ENCODE measurements at regions not wholly inside any gene's neighbourhood (a gene's known extent, or its start where the extent isn't known, plus 50 kb on each side); places are given as distances from the start of the nearest gene placed in this dataset.

DNA sequence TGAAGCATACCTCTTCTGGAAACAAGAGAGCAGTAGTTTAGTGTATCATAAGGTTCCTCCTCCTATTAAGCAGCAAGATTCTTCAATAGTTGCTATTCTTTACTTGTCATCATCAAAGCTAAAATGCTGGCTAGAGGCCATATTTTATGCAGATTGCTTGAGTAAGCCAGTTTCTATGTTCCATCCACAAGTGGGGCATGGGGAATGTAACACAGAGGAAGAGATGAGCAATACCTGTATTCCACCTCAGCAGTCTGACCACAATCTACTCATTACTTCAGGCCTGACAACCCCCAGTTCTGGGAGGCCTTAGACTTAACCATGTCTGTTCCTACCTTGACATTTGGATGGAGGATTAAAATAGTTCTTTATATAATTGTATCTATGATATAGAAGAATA, 423.6 kb downstream of the BTG1 start:
- CTCF ChIA-PET, result no interaction called here

DNA sequence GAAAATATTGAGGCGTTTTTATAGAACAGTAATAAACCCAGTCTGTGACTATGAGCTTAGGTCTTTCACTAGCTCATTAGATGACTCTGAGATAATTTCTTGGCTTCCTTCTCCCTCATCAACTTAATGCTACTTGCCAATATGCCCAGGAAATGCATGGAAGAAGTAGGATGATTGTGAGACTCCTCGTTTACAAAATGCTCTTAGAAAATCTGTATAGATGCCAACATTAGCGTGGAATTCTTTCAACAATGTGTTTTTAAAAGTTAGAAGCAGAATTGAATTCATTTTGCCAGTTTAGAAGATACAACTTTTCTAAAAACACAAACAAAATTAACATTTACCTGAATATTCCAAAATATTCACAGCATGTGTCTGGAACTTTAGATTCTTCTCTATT, 424.6 kb downstream of the BTG1 start:
- H3K36me3 ChIP-seq (ENCODE audit: insufficient read depth, low read length, poor library complexity, severe bottlenecking), result no peaks in the 10 kb centered on the region
- no peaks in the 10 kb centered on the region for H3K9me3 ChIP-seq (ENCODE audit: low read depth, low read length, poor library complexity, severe bottlenecking)
- H3K4me1 ChIP-seq (ENCODE audit: insufficient read depth, low read length, poor library complexity, severe bottlenecking), result no peaks in the 10 kb centered on the region
- intact Hi-C loops (cut with micrococcal nuclease; ENCODE audit: unreplicated experiment), result no loop called here
- ChIA-PET POLR2A (ENCODE audit: low non-redundant PET) (no interaction called here), CTCF (no interaction called here)
- DNase-seq (ENCODE audit: low spot score), result no peak
- no peaks in the 10 kb centered on the region for H3K27me3 ChIP-seq (replicated peaks; ENCODE audit: insufficient read depth, low read depth, low read length, poor library complexity)
- no TSS peak for BruUV-seq (replicated peaks)
- H3K4me3 ChIP-seq (ENCODE audit: low read depth, low read length, poor library complexity, severe bottlenecking), result no peak overlapping the region
- TF ChIP-seq, protein P1, sequence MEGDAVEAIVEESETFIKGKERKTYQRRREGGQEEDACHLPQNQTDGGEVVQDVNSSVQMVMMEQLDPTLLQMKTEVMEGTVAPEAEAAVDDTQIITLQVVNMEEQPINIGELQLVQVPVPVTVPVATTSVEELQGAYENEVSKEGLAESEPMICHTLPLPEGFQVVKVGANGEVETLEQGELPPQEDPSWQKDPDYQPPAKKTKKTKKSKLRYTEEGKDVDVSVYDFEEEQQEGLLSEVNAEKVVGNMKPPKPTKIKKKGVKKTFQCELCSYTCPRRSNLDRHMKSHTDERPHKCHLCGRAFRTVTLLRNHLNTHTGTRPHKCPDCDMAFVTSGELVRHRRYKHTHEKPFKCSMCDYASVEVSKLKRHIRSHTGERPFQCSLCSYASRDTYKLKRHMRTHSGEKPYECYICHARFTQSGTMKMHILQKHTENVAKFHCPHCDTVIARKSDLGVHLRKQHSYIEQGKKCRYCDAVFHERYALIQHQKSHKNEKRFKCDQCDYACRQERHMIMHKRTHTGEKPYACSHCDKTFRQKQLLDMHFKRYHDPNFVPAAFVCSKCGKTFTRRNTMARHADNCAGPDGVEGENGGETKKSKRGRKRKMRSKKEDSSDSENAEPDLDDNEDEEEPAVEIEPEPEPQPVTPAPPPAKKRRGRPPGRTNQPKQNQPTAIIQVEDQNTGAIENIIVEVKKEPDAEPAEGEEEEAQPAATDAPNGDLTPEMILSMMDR (conservative IDR thresholded peaks at IDR 0.05; ENCODE audit: low read depth, low read length), result no peak
- no peak for TF ChIP-seq EZH2 (IDR thresholded peaks at IDR 0.05; ENCODE audit: borderline replicate concordance, low read depth, low read length, poor library complexity, severe bottlenecking)
- no peak overlapping the region for H3K27ac ChIP-seq (ENCODE audit: low read depth, low read length, poor library complexity, severe bottlenecking)

More for the DNA sequence above, 423.6 kb downstream of the BTG1 start:
- TF ChIP-seq EZH2 (IDR thresholded peaks at IDR 0.05; ENCODE audit: borderline replicate concordance, low read depth, low read length, poor library complexity, severe bottlenecking), result no peak
- TF ChIP-seq, protein P1 (conservative IDR thresholded peaks at IDR 0.05; ENCODE audit: low read depth, low read length), result no peak
- Histone ChIP-seq H3K36me3 (ENCODE audit: insufficient read depth, low read length, poor library complexity, severe bottlenecking) (no peaks in the 10 kb centered on the region), H3K27me3 (replicated peaks; ENCODE audit: insufficient read depth, low read depth, low read length, poor library complexity) (no peaks in the 10 kb centered on the region), H3K27ac (ENCODE audit: low read depth, low read length, poor library complexity, severe bottlenecking) (no peak overlapping the region), H3K9me3 (ENCODE audit: low read depth, low read length, poor library complexity, severe bottlenecking) (no peaks in the 10 kb centered on the region), H3K4me1 (ENCODE audit: insufficient read depth, low read length, poor library complexity, severe bottlenecking) (no peaks in the 10 kb centered on the region), H3K4me3 (ENCODE audit: low read depth, low read length, poor library complexity, severe bottlenecking) (no peak overlapping the region)
- POLR2A ChIA-PET (ENCODE audit: low non-redundant PET), result no interaction called here
- intact Hi-C loops (cut with micrococcal nuclease; ENCODE audit: unreplicated experiment), result no loop called here
- no peak for DNase-seq (ENCODE audit: low spot score)
- BruUV-seq (replicated peaks), result no TSS peak

DNA sequence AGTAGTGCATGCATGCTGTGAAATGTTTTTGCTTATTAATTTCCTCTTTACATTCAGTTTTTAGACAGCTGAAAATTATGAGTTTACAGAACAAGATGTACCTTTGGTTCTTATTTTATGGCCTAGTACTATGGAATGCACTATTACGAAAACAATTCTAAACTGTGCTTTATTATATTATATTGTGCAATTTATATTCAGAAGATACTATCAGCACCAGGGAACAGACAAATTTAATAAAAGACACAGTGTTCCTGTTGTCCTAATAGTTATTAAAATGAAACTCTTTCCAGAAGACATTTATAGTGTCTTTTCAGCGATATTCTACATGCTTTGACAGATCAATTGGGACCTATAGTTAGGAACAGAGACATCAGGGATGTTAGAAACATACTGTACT, 427.3 kb downstream of the BTG1 start:
- BruUV-seq (replicated peaks), result no TSS peak
- Histone ChIP-seq H3K4me3 (ENCODE audit: low read depth, low read length, poor library complexity, severe bottlenecking) (no peak overlapping the region), H3K4me1 (ENCODE audit: insufficient read depth, low read length, poor library complexity, severe bottlenecking) (no peaks in the 10 kb centered on the region), H3K36me3 (ENCODE audit: insufficient read depth, low read length, poor library complexity, severe bottlenecking) (no peaks in the 10 kb centered on the region), H3K27ac (ENCODE audit: low read depth, low read length, poor library complexity, severe bottlenecking) (no peak overlapping the region), H3K27me3 (replicated peaks; ENCODE audit: insufficient read depth, low read depth, low read length, poor library complexity) (no peaks in the 10 kb centered on the region), H3K9me3 (ENCODE audit: low read depth, low read length, poor library complexity, severe bottlenecking) (no peaks in the 10 kb centered on the region)
- ChIA-PET POLR2A (ENCODE audit: low non-redundant PET) (no interaction called here), CTCF (no interaction called here)
- DNase-seq (ENCODE audit: low spot score), result no peak
- TF ChIP-seq, protein P1 (conservative IDR thresholded peaks at IDR 0.05; ENCODE audit: low read depth, low read length), result no peak
- TF ChIP-seq EZH2 (IDR thresholded peaks at IDR 0.05; ENCODE audit: borderline replicate concordance, low read depth, low read length, poor library complexity, severe bottlenecking), result no peak
- intact Hi-C loops (cut with micrococcal nuclease; ENCODE audit: unreplicated experiment), result no loop called here

Data from A673 (cell line).